Aorta (tissue), 5 donors: ENCODE measurements at regions not wholly inside any gene's neighbourhood (a gene's known extent, or its start where the extent isn't known, plus 50 kb on each side); places are given as distances from the start of the nearest gene placed in this dataset.
A peak's percentile ranks its signal among the peaks of the same experiment; 100 is the strongest.

Source experiments
- ATAC-seq: fragments of 200-7000 bp; cut with Tn5 transposase; one replicate; pipeline ENCODE4 v1.9.1; 2022; ENCODE audit warnings: moderate library complexity; ENCODE audit not compliant: low FRiP score
- DNase-seq, 2 donors: peaks; one replicate each; pipeline ENCODE4 v3.0.0-alpha.2; 2020
- H3K27ac ChIP-seq, 2 donors: one replicate each; pipeline ENCODE4 v1.5.1; 2013; ENCODE audit warnings: low read length in 2 of 2, mild to moderate bottlenecking in 2 of 2, moderate library complexity in 2 of 2, control low read depth in 1 of 2, inconsistent platforms in 1 of 2, low read depth in 1 of 2
- H3K27me3 ChIP-seq, 2 donors: one replicate each; pipeline ENCODE4 v1.6.1; 2013; ENCODE audit warnings: control low read depth in 1 of 2, low read length in 1 of 2, mild to moderate bottlenecking in 1 of 2, moderate library complexity in 1 of 2; ENCODE audit not compliant: insufficient read depth in 2 of 2, control insufficient read depth in 1 of 2
- H3K36me3 ChIP-seq, 2 donors: one replicate each; pipeline ENCODE4 v1.6.1; 2013; ENCODE audit warnings: control low read depth in 1 of 2, low read length in 1 of 2, mild to moderate bottlenecking in 1 of 2; ENCODE audit not compliant: insufficient read depth in 2 of 2, control insufficient read depth in 1 of 2
- H3K4me1 ChIP-seq, 2 donors: one replicate each; pipeline ENCODE4 v1.6.1; 2013; ENCODE audit warnings: low read length in 2 of 2, control low read depth in 1 of 2, mild to moderate bottlenecking in 1 of 2, moderate library complexity in 1 of 2; ENCODE audit not compliant: insufficient read depth in 2 of 2, control insufficient read depth in 1 of 2
- H3K4me3 ChIP-seq, 2 donors: one replicate each; pipeline ENCODE4 v1.5.1; 2013; ENCODE audit warnings: low read length in 2 of 2, control low read depth in 1 of 2, mild to moderate bottlenecking in 1 of 2
- H3K9me3 ChIP-seq: one replicate; pipeline ENCODE4 v1.6.1; 2013; ENCODE audit warnings: mild to moderate bottlenecking, low read length; ENCODE audit not compliant: control insufficient read depth
- WGBS, 2 donors: extraction: QIAGEN DNeasy Blood & Tissue Kit; methylation state at CpG; one replicate each; pipeline ENCODE4 v1.1.7; 2013; 5-methylcytosine and 5-hydroxymethylcytosine counted together
- intact Hi-C, 2 donors: fragments of 100-400 bp; cut with DNase I; formaldehyde crosslinking; loops; one replicate each; pipeline versions ENCODE4 v1.14.2 to v1.15.0; 2022
- donor health status: healthy with polysubstance abuse.
- donor health status: Bipolar disorder and iron deficiency.
- donor health status: DM: no; HTN: no; CAD: no.
- donor health status: DM: no; HTN: no; CAD: no.
- donor health status: DM: yes; HTN: yes; CAD: no.

GRCh38 chr18:22005191-22005841 is 164.1 kb upstream of the GATA6 start:
- intact Hi-C loops: no loop called here
- peak in 1 of 2 donors; percentile 57 for DNase-seq

GRCh38 chr18:22006458-22006857 is 162.9 kb upstream of the GATA6 start:
- Histone ChIP-seq H3K9me3 (peaks cover 1% of the 10 kb centered on the region), H3K4me1 (no peaks in the 10 kb centered on the region), H3K27ac (no peak overlapping the region), H3K36me3 (no peaks in the 10 kb centered on the region), H3K4me3 (no peak overlapping the region), H3K27me3 (no peaks in the 10 kb centered on the region)
- DNase-seq (no peak), ATAC-seq (no peak)
- 88 to 90% methylated on average over 2 of the region's 2 CpGs for WGBS, 2 donors
- intact Hi-C loops: no loop called here

More at GRCh38 chr18:22005191-22005841, 164.1 kb upstream of the GATA6 start:
- H3K4me3 ChIP-seq: no peak overlapping the region
- 7 to 13% methylated on average over 4 of the region's 4 CpGs for WGBS, 2 donors
- no peaks in the 10 kb centered on the region for H3K36me3 ChIP-seq
- H3K4me1 ChIP-seq: no peaks in the 10 kb centered on the region
- ATAC-seq: peak; percentile 41
- H3K27ac ChIP-seq: peak overlapping the region in 1 of 2 donors; percentile 16
- no peaks in the 10 kb centered on the region for H3K27me3 ChIP-seq
- peaks cover 1% of the 10 kb centered on the region for H3K9me3 ChIP-seq

GRCh38 chr18:22009242-22009641 is 160.1 kb upstream of the GATA6 start:
- no peaks in the 10 kb centered on the region for H3K36me3 ChIP-seq
- intact Hi-C loops: no loop called here
- H3K27ac ChIP-seq: no peak overlapping the region
- ATAC-seq: no peak
- peaks cover 4% of the 10 kb centered on the region for H3K9me3 ChIP-seq
- no peak overlapping the region for H3K4me3 ChIP-seq
- no peaks in the 10 kb centered on the region for H3K4me1 ChIP-seq
- no peaks in the 10 kb centered on the region for H3K27me3 ChIP-seq
- no peak for DNase-seq

- Histone ChIP-seq H3K27me3 (no peaks in the 10 kb centered on the region), H3K9me3 (peaks cover 4% of the 10 kb centered on the region), H3K27ac (no peak overlapping the region), H3K4me1 (no peaks in the 10 kb centered on the region), H3K4me3 (no peak overlapping the region), H3K36me3 (no peaks in the 10 kb centered on the region)
- DNase-seq (no peak), ATAC-seq (no peak)
- intact Hi-C loops: no loop called here
- 95 to 97% methylated on average over 1 of the region's 1 CpG for WGBS, 2 donors
Observed at GRCh38 chr18:22013993-22014392, 155.4 kb upstream of the GATA6 start.

- H3K27me3 ChIP-seq: no peaks in the 10 kb centered on the region
- WGBS, 2 donors: 92 to 97% methylated on average over 2 of the region's 2 CpGs
- H3K36me3 ChIP-seq: no peaks in the 10 kb centered on the region
- H3K4me3 ChIP-seq: no peak overlapping the region
- peaks cover 3% of the 10 kb centered on the region for H3K9me3 ChIP-seq
- intact Hi-C loops: no loop called here
- H3K27ac ChIP-seq: no peak overlapping the region
- no peaks in the 10 kb centered on the region for H3K4me1 ChIP-seq
- no peak for DNase-seq
- no peak for ATAC-seq
Observed at GRCh38 chr18:22015156-22015555, 154.2 kb upstream of the GATA6 start.

GRCh38 chr18:22018366-22018765 is 151.0 kb upstream of the GATA6 start:
- Histone ChIP-seq H3K27me3 (no peaks in the 10 kb centered on the region), H3K9me3 (peaks cover 3% of the 10 kb centered on the region), H3K36me3 (no peaks in the 10 kb centered on the region), H3K4me3 (no peak overlapping the region), H3K4me1 (no peaks in the 10 kb centered on the region), H3K27ac (no peak overlapping the region)
- ATAC-seq (no peak), DNase-seq (no peak)
- WGBS, 2 donors: 80 to 82% methylated on average over 3 of the region's 3 CpGs
- intact Hi-C loops: no loop called here

DNA sequence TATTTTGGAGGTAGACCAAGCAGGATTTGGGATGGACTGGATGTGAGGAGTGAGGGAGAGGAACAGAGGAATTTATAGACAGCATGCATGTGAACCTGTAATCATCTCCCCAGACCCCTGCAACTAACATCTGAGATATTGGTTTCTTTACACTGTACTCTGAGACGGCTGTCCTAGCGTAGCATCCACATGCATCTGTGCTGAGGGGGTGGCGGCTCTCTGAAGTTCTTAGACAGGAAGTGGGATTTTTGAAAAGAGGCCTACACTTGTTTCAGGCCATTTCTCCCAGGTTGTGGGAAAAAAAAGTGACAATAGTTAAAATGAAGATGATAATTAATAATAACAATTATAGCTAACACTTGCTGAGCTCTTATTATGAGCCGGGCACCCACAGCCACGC is 150.2 kb upstream of the GATA6 start:
- Histone ChIP-seq H3K36me3 (no peaks in the 10 kb centered on the region), H3K9me3 (peaks cover under 1% of the 10 kb centered on the region), H3K27ac (no peak overlapping the region), H3K4me3 (no peak overlapping the region), H3K4me1 (no peaks in the 10 kb centered on the region), H3K27me3 (no peaks in the 10 kb centered on the region)
- no peak for DNase-seq
- 94 to 95% methylated on average over 5 of the region's 5 CpGs for WGBS, 2 donors
- no peak for ATAC-seq
- intact Hi-C loops: no loop called here

DNA sequence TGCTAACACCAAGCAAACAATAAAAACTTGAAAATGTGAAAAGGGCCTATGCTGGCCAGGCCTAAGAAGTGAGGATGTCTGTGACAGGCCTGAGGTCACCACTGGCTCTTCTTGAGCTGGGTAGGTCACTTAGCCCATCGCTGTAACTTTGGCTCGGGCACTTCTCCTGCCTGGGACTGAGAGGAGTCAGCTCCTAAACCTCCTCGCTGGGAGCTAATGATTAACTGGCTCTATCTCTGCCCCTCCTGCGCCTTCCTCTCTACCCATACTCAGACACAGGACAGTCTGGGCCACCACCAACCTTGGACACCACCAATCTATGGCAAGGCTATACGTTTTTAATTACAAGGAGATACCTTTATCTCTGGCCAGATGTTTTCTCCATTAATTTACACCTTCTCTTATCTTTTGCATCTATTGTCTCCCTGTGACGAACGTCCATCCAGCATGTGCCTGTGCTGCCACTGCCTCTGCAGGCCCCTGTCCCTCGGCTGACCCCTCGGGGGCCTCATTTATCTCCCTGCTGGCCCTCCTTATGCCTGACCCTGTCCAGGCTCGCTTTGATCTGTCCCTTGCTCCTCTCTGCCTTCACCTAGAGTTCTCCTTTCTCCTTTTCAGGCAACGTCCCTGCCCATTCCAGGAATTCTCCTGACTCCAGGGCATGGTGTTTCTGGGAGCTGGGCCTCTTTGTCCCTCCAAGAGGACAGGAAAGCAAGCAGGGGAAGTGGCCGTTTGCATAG is 149.1 kb upstream of the GATA6 start:
- Histone ChIP-seq H3K27ac (no peak overlapping the region), H3K4me3 (no peak overlapping the region), H3K9me3 (no peaks in the 10 kb centered on the region), H3K36me3 (no peaks in the 10 kb centered on the region), H3K4me1 (no peaks in the 10 kb centered on the region), H3K27me3 (no peaks in the 10 kb centered on the region)
- ATAC-seq (peak; percentile 34), DNase-seq (no peak)
- intact Hi-C loops: no loop called here
- WGBS, 2 donors: 88 to 90% methylated on average over 12 of the region's 12 CpGs

DNA sequence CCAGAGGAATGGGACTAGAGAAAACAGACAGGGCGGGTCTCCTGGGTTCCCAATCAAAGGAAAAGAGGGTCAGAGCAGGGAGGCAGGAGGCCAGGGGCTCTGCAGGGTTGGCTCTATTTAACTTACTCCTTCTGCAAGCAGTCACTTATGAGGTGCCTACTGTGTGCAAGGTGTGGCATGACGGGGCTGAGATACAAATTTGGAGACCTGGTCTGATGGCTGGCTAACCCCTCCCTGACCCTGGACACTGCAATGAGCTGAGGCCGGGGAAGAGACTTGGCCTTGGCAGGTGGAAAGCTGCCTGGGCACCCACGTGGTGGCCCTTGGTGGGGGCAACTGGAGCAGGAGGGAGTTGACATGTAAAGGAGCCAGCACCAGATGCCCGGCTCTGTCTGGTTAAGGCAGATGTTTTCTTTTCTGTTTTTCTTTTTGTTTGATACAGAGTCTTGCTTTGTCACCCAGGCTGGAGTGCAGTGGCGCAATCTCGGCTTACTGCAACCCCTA is 148.5 kb upstream of the GATA6 start:
- H3K4me3 ChIP-seq: no peak overlapping the region
- intact Hi-C loops: no loop called here
- ATAC-seq (no peak), DNase-seq (no peak)
- H3K36me3 ChIP-seq: no peaks in the 10 kb centered on the region
- H3K9me3 ChIP-seq: no peaks in the 10 kb centered on the region
- WGBS, 2 donors: 78 to 82% methylated on average over 7 of the region's 7 CpGs
- H3K4me1 ChIP-seq: no peaks in the 10 kb centered on the region
- no peak overlapping the region for H3K27ac ChIP-seq
- H3K27me3 ChIP-seq: no peaks in the 10 kb centered on the region
